Activated CD4-positive, alpha-beta T cell treated with anti-CD3 and anti-CD28 coated beads, Interleukin-2, amount 50 U/mL, for 1 hour (primary cell): ENCODE measurements at regions not wholly inside any gene's neighbourhood (a gene's known extent, or its start where the extent isn't known, plus 50 kb on each side); places are given as distances from the start of the nearest gene placed in this dataset.

ENCODE experiments used
- DNase-seq: peaks from one replicate; pipeline ENCODE4 v3.0.0-alpha.2; 2020

- no peak for DNase-seq
Measured at GRCh38 chr5:114179134-114179533, 182.7 kb upstream of the KCNN2 start.

DNA sequence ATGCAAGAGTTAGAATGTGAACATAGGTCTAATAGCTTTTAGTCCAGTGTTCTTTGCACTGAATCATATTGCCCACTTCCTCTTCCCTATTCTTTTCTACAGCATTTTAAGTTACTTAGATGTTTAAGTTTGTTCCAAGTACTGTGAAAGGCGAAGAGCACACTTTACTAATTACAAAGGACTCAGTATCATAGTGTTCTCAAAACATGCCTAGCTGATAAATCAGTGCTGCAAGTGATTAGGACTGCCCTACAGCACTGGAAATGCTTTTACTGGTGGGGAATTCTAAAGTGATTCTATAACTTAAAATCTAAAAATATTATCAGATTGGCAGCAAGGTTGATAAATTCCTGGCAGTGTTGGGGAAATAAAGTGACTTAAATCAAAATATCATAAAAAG, 177.9 kb upstream of the KCNN2 start:
- DNase-seq = no peak

GRCh38 chr5:114185274-114185673, 176.6 kb upstream of the KCNN2 start:
- DNase-seq = no peak

DNA sequence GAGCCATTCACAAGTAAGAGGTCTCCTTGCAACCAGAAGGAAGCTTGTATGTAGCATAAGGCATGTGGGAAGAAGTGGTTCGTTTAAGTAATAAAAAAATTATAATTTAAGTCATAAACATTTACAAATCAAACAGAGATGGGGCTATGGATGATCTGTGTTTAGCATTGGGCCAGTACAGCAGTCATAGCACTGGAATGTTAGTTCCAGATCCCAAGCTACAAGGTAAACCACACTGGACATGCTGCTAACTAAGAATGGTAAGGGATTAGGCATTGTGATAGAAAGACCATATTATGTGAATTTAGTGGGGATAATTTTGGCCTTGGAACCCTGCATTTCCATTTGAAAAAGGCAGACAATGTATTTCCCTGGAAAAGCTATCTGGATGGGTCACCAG, 170.4 kb upstream of the KCNN2 start:
- no peak for DNase-seq

DNA sequence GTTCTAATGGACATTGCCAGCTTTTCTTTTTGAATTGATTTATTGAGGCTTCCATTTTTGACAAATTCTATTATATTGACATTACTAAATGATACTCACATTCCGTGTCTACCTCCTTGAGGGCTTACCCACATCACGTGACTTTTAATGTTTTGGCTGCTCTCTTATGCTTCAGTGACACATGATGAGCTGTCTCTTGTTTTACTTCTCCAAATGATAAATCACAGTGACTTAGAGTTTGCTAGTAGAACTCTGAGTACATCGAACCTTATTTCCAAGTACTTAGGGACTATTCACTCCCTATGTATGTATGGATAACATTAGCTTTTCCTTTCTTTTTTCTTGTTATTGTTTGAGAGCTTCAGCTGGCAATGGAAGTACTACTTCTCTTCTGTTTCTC, 169.8 kb upstream of the KCNN2 start:
- DNase-seq = no peak

DNA sequence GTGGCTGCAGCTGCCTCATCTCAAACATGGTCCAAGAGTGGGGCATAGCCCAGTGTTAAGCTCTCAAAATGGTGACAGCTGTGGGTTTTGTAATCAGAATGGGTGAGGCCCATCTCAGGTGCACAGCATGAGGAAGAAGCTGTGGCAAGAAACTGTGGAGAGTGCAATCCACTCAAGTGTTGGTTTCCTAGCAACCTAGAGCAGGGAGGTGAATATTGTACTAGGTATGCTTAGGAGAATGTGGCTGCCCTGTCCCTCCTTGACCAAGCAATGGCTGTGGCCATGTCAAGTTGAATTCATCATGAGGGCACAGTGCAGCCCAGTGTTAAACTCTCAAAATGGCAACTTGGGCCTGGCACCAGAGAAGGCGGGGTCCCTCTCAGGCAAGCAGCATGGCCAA, 160.5 kb upstream of the KCNN2 start:
- no peak for DNase-seq

GRCh38 chr5:114204923-114205322, 156.9 kb upstream of the KCNN2 start:
- no peak for DNase-seq

- DNase-seq = no peak
Measured at GRCh38 chr5:114206640-114207039, 155.2 kb upstream of the KCNN2 start.

GRCh38 chr5:114207615-114208014, 154.3 kb upstream of the KCNN2 start:
- DNase-seq = no peak

DNA sequence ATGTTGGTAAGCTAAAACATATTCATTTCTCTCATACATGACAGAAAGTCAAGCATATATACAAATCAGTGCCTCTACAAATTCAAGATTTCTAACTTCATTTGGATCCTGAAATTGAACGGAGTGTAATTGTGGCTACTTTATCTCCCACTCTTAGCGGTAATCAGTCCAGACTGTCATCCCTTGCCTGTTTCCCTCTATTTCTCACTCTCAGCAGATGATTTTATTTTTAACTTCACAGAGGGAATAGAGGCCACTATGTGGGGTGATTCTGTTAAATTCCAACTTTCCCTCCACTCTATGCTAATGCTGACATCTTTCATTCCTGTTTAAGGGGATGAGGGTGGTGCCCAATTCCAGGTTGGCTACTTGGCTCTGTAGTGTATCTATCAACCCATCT, 153.8 kb upstream of the KCNN2 start:
- DNase-seq = no peak

DNA sequence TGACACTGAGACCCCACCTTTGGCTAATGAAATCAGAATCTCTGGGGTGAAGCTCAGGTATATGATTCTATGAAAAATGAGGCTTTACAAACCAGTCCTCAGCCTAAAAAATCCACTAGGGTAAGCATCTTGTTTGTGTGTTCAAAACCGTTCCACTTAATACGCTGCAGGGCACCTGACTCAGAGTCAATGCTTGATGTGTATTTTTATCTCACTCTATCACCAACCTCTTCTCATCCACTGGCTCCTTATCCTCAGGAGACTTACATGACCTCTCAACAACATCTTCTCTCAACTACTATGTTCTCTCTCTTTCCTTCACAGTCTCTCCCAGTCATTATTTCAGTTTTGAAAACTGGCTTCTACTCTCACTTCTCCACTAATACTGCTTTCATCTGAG, 153.3 kb upstream of the KCNN2 start:
- DNase-seq = no peak

DNA sequence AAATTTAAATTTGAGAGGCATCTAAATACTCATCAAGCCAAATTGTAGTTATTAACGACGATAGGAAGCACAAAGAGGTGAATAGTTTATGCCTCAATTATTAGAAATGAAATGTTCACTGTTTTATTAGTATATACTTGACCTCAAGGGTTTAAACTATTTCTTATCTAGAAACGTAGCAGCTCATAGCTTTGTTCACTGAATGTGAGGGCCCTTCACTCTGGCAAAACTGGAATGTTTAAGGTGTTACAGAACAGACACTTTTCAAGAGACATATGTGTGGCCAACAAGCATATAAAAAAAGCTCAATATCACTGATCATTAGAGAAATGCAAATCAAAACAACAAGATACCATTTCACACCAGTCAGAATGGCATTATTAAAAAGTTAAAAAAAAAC, 151.2 kb upstream of the KCNN2 start:
- no peak for DNase-seq

DNA sequence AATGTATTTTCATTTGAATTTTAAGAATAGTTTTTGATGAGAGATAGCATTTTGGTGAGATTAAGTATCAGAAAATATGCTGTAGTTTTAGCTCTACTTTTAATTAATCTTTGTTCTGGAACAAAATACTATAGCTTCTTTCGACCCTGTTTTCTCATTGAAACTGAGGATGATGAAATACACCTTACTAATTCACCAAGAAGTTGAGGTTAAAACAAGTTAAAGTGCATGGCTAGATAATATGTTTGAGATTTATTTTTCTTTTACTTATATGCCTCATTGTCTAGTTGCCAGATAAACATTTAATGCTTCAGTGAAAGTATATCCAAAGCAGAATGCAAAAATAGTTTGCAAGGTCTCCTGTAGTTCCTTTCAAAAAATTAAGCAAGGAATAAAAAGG, 140.1 kb upstream of the KCNN2 start:
- DNase-seq = no peak

DNA sequence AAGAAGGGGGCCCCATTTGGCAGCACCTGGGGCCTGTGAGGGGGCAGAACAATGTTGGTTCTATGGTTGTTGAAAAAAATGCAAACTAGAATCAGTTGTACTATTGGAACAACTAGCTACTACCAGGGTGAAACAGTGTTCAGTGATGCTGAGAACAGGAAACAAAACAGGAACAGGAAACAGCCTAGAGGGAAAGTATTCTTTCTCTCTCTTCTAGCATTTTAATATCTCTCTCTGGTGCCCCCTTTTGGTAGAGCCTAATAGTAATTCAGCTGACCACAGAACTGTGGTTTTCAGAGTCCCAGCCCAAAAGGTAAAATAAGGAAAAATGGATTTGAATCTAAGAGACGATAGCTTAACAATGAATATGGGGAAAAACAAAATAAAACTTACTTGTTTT, 138.0 kb upstream of the KCNN2 start:
- no peak for DNase-seq

- DNase-seq = no peak
Measured at GRCh38 chr5:114237766-114238165, 124.1 kb upstream of the KCNN2 start.

- no peak for DNase-seq
Measured at GRCh38 chr5:114238771-114239313, 123.0 kb upstream of the KCNN2 start.

DNA sequence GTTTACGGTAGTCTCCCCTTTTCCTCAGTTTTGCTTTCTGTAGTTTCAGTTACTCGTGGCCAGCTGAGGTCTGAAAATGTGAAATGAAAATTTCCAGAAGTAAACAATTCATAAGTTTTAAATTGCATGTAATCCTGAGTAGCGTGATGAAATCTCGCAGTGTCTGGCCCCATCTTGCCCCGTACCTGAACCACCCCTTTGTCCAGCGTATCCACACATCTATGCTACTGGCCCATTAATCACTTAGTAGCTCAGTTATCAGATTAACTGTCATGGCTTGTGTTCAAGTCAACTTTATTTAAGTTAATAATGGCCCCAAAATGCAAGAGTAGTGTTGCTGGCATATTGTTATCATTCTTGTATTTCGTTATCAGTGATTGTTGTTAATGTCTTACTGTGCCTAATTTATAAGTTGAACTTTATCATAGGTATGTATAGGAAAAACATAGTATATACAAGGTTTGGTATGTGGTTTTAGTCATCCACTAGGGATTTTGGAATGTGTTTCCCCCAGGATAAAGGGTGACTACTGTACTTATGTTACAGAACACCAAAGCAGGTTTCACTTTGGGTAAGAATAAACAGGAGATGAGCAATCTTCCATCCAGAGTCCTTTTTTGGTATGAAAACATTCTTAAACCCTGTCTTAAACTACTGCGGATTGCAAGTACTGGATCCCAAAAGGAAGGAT, 118.4 kb upstream of the KCNN2 start:
- no peak for DNase-seq

DNA sequence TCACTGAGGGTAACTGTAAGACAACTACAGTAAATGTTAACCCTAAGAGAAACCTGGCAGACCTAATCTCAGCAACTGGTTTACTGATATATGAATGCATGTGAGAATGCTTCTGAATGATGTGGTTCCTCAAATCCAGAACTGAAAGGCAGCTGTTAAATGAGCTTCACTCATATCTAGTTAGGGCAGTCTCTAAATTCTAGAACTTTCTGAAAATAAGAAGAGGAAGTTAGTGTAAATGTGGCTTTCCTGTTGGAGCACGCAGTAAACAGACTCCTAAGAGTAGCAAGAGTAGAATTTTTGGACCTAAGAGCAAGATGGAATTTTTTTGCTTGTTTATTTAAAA, 117.9 kb upstream of the KCNN2 start:
- DNase-seq = no peak

DNA sequence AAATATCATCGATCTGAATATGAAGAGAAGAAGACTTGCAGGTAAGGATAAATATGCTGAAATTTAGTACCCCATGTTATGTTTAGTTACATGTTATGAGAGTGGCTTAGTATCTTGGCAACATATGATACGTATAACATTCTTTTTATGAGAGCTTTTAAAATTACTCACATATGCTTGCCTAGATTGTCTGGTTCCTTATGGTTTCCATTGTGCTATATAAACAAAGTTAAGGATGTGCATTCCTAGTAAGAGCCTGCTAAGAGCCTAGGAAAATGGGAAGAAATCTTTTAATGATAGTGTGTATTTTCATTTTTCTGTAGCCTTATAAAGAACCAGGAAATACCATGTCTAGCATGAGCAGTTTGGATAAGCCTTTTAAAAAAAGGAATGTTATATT, 112.0 kb upstream of the KCNN2 start:
- no peak for DNase-seq

- no peak for DNase-seq
Measured at GRCh38 chr5:114250536-114250935, 111.3 kb upstream of the KCNN2 start.

- DNase-seq = no peak
Measured at GRCh38 chr5:114252226-114252625, 109.6 kb upstream of the KCNN2 start.

DNA sequence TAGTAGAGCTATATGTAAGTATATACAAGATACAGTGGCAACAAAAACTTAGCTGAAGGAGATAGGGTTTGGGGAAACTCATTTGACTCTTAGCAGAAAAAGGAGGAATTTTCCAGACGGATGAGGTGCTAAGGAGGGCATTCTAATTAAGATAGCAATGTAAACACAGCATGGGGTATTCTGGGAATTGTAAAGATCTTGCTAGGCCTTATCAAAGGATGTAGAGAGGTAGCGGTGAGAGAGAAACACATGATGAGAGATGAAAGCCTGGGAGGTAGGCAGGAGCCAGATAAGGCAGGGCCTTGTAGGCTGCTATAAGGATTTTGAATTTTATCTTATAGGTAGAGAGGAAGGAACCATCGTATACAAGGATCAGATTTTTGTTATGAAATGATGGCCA, 106.6 kb upstream of the KCNN2 start:
- no peak for DNase-seq

DNA sequence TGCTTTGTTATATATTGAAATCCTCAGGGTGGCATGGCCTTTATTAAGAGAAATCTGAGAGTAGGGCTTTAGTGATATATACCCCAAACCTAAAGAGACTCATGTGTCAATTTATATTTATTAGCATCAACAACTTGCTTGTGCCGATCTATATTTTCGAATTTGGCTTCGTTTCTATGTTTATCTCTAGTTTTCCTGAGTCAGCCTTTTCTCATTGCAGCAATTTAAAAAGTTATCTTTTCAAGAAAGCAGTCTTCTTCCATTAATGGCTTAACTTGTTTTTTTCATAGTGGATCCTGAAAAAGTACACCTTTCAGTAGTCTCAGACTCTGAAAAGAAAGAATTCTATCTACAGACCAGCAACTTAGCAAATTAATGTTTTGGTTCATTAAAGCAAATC, 99.9 kb upstream of the KCNN2 start:
- DNase-seq = no peak

GRCh38 chr5:114265432-114266060, 96.3 kb upstream of the KCNN2 start:
- DNase-seq = no peak

- DNase-seq = no peak
Measured at GRCh38 chr5:114266374-114266773, 95.5 kb upstream of the KCNN2 start.
